Gastroesophageal sphincter (tissue), 3 donors: ENCODE measurements at regions not wholly inside any gene's neighbourhood (a gene's known extent, or its start where the extent isn't known, plus 50 kb on each side); places are given as distances from the start of the nearest gene placed in this dataset.

Source experiments
- CTCF ChIP-seq, 4 experiments: fragments of 200-600 bp in 2 of 4; fragments of 450-650 bp in 2 of 4; sonication (generic) in 1 of 4; IDR thresholded peaks; one replicate each; pipeline ENCODE4 v1.5.1; 2017 to 2019; ENCODE audit warnings: antibody characterized with exemption in 4 of 4, mild to moderate bottlenecking in 2 of 4, moderate library complexity in 2 of 4
- POLR2A ChIP-seq, 2 donors: fragments of 450-650 bp; IDR thresholded peaks; one replicate each; pipeline ENCODE4 v1.6.1; 2017; ENCODE audit warnings: antibody characterized with exemption in 2 of 2, mild to moderate bottlenecking in 2 of 2, moderate library complexity in 1 of 2

GRCh38 chr12:73112035-73112816, 840.1 kb downstream of the TRHDE start:
- TF ChIP-seq CTCF (IDR thresholded peaks at IDR 0.05): no peak
- TF ChIP-seq POLR2A (IDR thresholded peaks at IDR 0.05): no peak
